ENCODE measurements at regions not wholly inside any gene's neighbourhood (a gene's known extent, or its start where the extent isn't known, plus 50 kb on each side); places are given as distances from the start of the nearest gene placed in this dataset.

DNA sequence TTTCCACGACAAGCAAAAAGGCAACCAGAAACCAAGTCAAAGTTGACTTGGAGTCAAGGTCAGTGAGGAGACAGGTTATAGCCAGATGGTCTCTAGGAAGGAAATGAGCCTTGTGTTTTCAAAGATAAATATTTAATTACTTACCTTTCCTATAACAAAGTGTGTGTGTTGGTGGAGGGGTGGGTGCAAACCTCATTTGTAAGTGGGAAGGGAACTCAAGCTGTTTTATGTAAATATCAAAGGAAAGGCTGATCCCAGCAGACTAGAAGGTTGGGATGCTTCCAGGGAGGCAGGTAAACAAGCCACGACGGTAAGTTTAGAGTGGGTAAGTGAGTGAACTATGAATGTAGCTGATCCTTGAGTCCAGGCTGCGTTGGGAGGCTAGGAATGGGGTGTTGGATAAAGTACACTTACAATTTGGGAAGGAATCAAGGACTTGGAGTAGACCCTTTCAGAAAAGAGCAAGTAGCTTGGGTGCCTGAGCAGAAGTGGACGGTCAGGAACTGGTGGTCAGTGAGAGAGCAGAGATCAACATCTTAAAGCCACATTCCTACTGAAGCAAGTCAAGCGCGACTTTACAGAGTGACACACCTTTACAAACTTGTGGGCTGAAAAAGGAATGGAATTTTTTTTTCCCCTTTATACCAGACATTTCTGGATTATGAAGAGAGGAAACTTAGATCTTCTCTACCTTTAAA lies 82.0 kb upstream of the TBL1XR1 start:
- TF ChIP-seq TAF1 (IDR thresholded peaks at IDR 0.05; ENCODE audit: low read depth, low read length) (no peak), POLR2A (IDR thresholded peaks at IDR 0.05; ENCODE audit: low read depth, low read length) (no peak)
- DNase-seq (ENCODE audit: insufficient read length, low spot score) = no peak
- no peak for FAIRE-seq

GRCh38 chr3:177281292-177282118 lies 84.2 kb upstream of the TBL1XR1 start:
- FAIRE-seq (no peak), DNase-seq (ENCODE audit: insufficient read length, low spot score) (no peak)
- TF ChIP-seq SPI1 (IDR thresholded peaks at IDR 0.05; ENCODE audit: low read depth, low read length) (peak; percentile 51; the same call in 1 of the 2 replicates), POLR2AphosphoS5 (IDR thresholded peaks at IDR 0.05; ENCODE audit: low read depth, low read length) (no peak)

GRCh38 chr3:177282119-177282655 lies 84.9 kb upstream of the TBL1XR1 start:
- TF ChIP-seq POU2F2 (IDR thresholded peaks at IDR 0.05; ENCODE audit: low read depth, low read length) (no peak), POLR2AphosphoS5 (IDR thresholded peaks at IDR 0.05; ENCODE audit: low read depth, low read length) (no peak), PAX5 (IDR thresholded peaks at IDR 0.05; ENCODE audit: insufficient read depth, low read length, severe bottlenecking) (no peak), SPI1 (IDR thresholded peaks at IDR 0.05; ENCODE audit: low read depth, low read length) (no peak), TAF1 (IDR thresholded peaks at IDR 0.05; ENCODE audit: low read depth, low read length) (no peak), POLR2A (IDR thresholded peaks at IDR 0.05; ENCODE audit: low read depth, low read length) (no peak)
- no peak for DNase-seq (ENCODE audit: insufficient read length, low spot score)
- FAIRE-seq = no peak

GRCh38 chr3:177283983-177284382 lies 86.7 kb upstream of the TBL1XR1 start:
- no peak for FAIRE-seq
- TF ChIP-seq TAF1 (IDR thresholded peaks at IDR 0.05; ENCODE audit: low read depth, low read length) = no peak
- TF ChIP-seq SPI1 (IDR thresholded peaks at IDR 0.05; ENCODE audit: low read depth, low read length) = no peak
- no peak for TF ChIP-seq POLR2A (IDR thresholded peaks at IDR 0.05; ENCODE audit: low read depth, low read length)
- TF ChIP-seq POLR2AphosphoS5 (IDR thresholded peaks at IDR 0.05; ENCODE audit: low read depth, low read length) = no peak
- no peak for TF ChIP-seq PAX5 (IDR thresholded peaks at IDR 0.05; ENCODE audit: insufficient read depth, low read length, severe bottlenecking)
- DNase-seq (ENCODE audit: insufficient read length, low spot score) = no peak

- no peak for TF ChIP-seq TAF1 (IDR thresholded peaks at IDR 0.05; ENCODE audit: low read depth, low read length)
- TF ChIP-seq SPI1 (IDR thresholded peaks at IDR 0.05; ENCODE audit: low read depth, low read length) = no peak
- no peak for TF ChIP-seq PAX5 (IDR thresholded peaks at IDR 0.05; ENCODE audit: insufficient read depth, low read length, severe bottlenecking)
- TF ChIP-seq POU2F2 (IDR thresholded peaks at IDR 0.05; ENCODE audit: low read depth, low read length) = no peak
- TF ChIP-seq POLR2A (IDR thresholded peaks at IDR 0.05; ENCODE audit: low read depth, low read length) = no peak
- no peak for DNase-seq (ENCODE audit: insufficient read length, low spot score)
- FAIRE-seq = no peak
Observed at GRCh38 chr3:177284383-177284881, 87.2 kb upstream of the TBL1XR1 start.

DNA sequence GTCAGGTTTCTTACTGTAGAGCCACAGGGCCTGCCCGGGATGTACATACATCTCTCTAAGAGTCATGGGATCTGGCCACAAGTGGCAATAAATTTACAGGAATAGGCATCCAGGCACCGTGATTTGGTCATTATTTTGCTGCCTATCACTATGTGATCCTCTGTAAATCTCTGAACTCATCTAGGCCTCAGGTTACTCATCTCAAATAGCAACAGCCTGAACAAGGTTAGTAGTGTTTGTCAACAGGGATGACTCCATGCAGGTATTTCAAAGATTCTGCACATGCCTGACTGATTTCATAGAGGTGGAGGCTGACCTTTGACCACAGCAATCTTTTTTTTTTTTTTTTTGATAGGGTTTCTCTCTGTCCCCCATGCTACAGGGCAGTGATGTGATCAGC lies 88.8 kb upstream of the TBL1XR1 start:
- TF ChIP-seq TAF1 (IDR thresholded peaks at IDR 0.05; ENCODE audit: low read depth, low read length) (no peak), POU2F2 (IDR thresholded peaks at IDR 0.05; ENCODE audit: low read depth, low read length) (no peak), SPI1 (IDR thresholded peaks at IDR 0.05; ENCODE audit: low read depth, low read length) (no peak), POLR2A (IDR thresholded peaks at IDR 0.05; ENCODE audit: low read depth, low read length) (no peak), PAX5 (IDR thresholded peaks at IDR 0.05; ENCODE audit: insufficient read depth, low read length, severe bottlenecking) (no peak), POLR2AphosphoS5 (IDR thresholded peaks at IDR 0.05; ENCODE audit: low read depth, low read length) (no peak)
- DNase-seq (ENCODE audit: insufficient read length, low spot score) (no peak), FAIRE-seq (no peak)

GRCh38 chr3:177287231-177287630 lies 89.9 kb upstream of the TBL1XR1 start:
- FAIRE-seq (no peak), DNase-seq (ENCODE audit: insufficient read length, low spot score) (no peak)
- TF ChIP-seq POU2F2 (IDR thresholded peaks at IDR 0.05; ENCODE audit: low read depth, low read length) (no peak), PAX5 (IDR thresholded peaks at IDR 0.05; ENCODE audit: insufficient read depth, low read length, severe bottlenecking) (no peak), POLR2AphosphoS5 (IDR thresholded peaks at IDR 0.05; ENCODE audit: low read depth, low read length) (no peak), SPI1 (IDR thresholded peaks at IDR 0.05; ENCODE audit: low read depth, low read length) (no peak), TAF1 (IDR thresholded peaks at IDR 0.05; ENCODE audit: low read depth, low read length) (no peak), POLR2A (IDR thresholded peaks at IDR 0.05; ENCODE audit: low read depth, low read length) (no peak)

DNA sequence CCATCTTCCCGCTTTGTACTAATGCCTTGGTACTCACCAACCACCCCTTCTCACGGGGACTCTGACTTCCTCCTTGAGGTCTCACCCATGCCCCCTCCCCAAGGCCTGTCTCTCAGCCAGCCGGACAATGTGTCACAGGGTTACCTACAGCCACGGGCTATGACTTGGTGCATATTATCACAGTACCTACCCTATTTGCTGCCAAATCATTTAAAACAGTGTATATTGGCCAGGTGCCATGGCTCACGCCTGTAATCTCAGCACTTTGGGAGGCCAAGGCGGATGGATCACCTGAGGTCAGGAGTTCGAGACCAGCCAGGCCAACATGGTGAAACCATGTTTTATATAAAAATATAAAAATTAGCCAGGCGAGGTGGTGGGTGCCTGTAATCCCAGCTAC lies 93.4 kb upstream of the TBL1XR1 start:
- FAIRE-seq = no peak
- DNase-seq (ENCODE audit: insufficient read length, low spot score) = no peak
- TF ChIP-seq PAX5 (IDR thresholded peaks at IDR 0.05; ENCODE audit: insufficient read depth, low read length, severe bottlenecking) (no peak), POLR2AphosphoS5 (IDR thresholded peaks at IDR 0.05; ENCODE audit: low read depth, low read length) (no peak), POLR2A (IDR thresholded peaks at IDR 0.05; ENCODE audit: low read depth, low read length) (no peak), TAF1 (IDR thresholded peaks at IDR 0.05; ENCODE audit: low read depth, low read length) (no peak), POU2F2 (IDR thresholded peaks at IDR 0.05; ENCODE audit: low read depth, low read length) (no peak), SPI1 (IDR thresholded peaks at IDR 0.05; ENCODE audit: low read depth, low read length) (no peak)

GRCh38 chr3:177294221-177294620 lies 96.9 kb upstream of the TBL1XR1 start:
- FAIRE-seq (no peak), DNase-seq (ENCODE audit: insufficient read length, low spot score) (no peak)
- TF ChIP-seq POU2F2 (IDR thresholded peaks at IDR 0.05; ENCODE audit: low read depth, low read length) (no peak), SPI1 (IDR thresholded peaks at IDR 0.05; ENCODE audit: low read depth, low read length) (no peak), POLR2A (IDR thresholded peaks at IDR 0.05; ENCODE audit: low read depth, low read length) (no peak)

GRCh38 chr3:177295116-177295515 lies 97.8 kb upstream of the TBL1XR1 start:
- DNase-seq (ENCODE audit: insufficient read length, low spot score) (no peak), FAIRE-seq (no peak)
- TF ChIP-seq TAF1 (IDR thresholded peaks at IDR 0.05; ENCODE audit: low read depth, low read length) (no peak), POU2F2 (IDR thresholded peaks at IDR 0.05; ENCODE audit: low read depth, low read length) (no peak), PAX5 (IDR thresholded peaks at IDR 0.05; ENCODE audit: insufficient read depth, low read length, severe bottlenecking) (no peak), POLR2A (IDR thresholded peaks at IDR 0.05; ENCODE audit: low read depth, low read length) (no peak), SPI1 (IDR thresholded peaks at IDR 0.05; ENCODE audit: low read depth, low read length) (no peak), POLR2AphosphoS5 (IDR thresholded peaks at IDR 0.05; ENCODE audit: low read depth, low read length) (no peak)

All from GM12891 (cell line).